Suprapubic skin (tissue), 4 donors: ENCODE measurements at regions not wholly inside any gene's neighbourhood (a gene's known extent, or its start where the extent isn't known, plus 50 kb on each side); places are given as distances from the start of the nearest gene placed in this dataset.

Source experiments
- DNase-seq, 2 donors: peaks; one replicate each; pipeline ENCODE4 v3.0.0-alpha.2; 2019; ENCODE audit warnings: low spot score in 2 of 2
- H3K27ac ChIP-seq: fragments of 200-600 bp; sonication (generic); one replicate; pipeline ENCODE4 v1.5.1; 2019
- H3K27me3 ChIP-seq: fragments of 200-600 bp; sonication (generic); one replicate; pipeline ENCODE4 v1.5.1; 2019
- H3K36me3 ChIP-seq: fragments of 200-600 bp; sonication (generic); one replicate; pipeline ENCODE4 v1.5.1; 2019
- H3K4me1 ChIP-seq: fragments of 200-600 bp; sonication (generic); one replicate; pipeline ENCODE4 v1.5.1; 2019
- H3K4me3 ChIP-seq: fragments of 200-600 bp; sonication (generic); one replicate; pipeline ENCODE4 v1.5.1; 2019; ENCODE audit warnings: mild to moderate bottlenecking
- H3K9me3 ChIP-seq: fragments of 200-600 bp; sonication (generic); one replicate; pipeline ENCODE4 v1.5.1; 2019
- EP300 ChIP-seq: sonication (generic); formaldehyde crosslinking; IDR thresholded peaks from one replicate; pipeline ENCODE4 v1.6.1; 2017; ENCODE audit warnings: antibody characterized with exemption
- POLR2A ChIP-seq, 2 donors: fragments of 450-650 bp; IDR thresholded peaks; one replicate each; pipeline ENCODE4 v1.6.1; 2017; ENCODE audit warnings: antibody characterized with exemption in 2 of 2, mild to moderate bottlenecking in 2 of 2, moderate library complexity in 2 of 2
- POLR2AphosphoS5 ChIP-seq, 3 donors: sonication (generic); formaldehyde crosslinking; IDR thresholded peaks; one replicate each; pipeline ENCODE4 v1.6.1; 2017; ENCODE audit warnings: antibody characterized with exemption in 3 of 3
- WGBS: methylation state at CpG from one replicate; pipeline ENCODE4 v1.1.5; 2018; 5-methylcytosine and 5-hydroxymethylcytosine counted together
- TF ChIP-seq, protein P1 (sequence below), 2 donors: fragments of 200-600 bp in 1 of 2; fragments of 450-650 bp in 1 of 2; sonication (generic) in 1 of 2; IDR thresholded peaks; one replicate each; pipeline ENCODE4 v1.5.1; 2016 to 2019; ENCODE audit warnings: antibody characterized with exemption in 2 of 2, mild to moderate bottlenecking in 1 of 2, moderate library complexity in 1 of 2

DNA sequence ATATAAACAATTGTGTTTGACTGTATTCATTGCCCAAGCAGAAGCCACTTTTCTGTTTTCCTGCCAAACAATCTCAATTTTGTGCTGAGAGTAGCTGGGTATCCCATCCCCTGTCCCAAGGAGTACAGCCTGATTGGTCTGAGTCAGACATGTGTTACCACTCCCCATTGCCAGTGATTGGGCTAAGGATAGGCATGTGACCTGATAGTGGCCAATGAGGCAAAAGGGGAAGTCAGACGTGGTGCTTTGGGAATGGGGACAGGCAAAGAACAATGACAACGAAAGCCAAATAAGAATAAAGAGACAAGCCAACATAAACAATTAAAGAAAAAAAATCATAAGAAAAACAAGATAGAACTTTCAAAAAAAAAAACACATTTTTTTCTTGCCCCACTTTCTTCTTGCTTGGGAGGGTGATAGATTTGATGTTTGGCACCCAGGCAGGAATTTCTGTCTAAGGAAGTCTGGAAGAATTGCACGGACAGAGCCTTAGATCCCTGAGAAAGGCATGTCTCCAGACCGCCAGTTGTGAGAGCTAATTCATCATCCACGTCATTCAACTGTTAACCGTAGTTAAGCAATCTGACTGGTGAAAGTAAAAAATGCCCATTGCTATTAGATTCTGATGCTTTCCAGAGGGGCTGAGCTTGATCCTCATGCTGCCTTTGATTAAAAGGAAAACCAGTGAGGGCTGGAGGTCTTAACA lies 626.6 kb upstream of the TMEM132C start:
- no peaks in the 10 kb centered on the region for H3K9me3 ChIP-seq
- no peak overlapping the region for H3K4me3 ChIP-seq
- 36% methylated on average over 6 of the region's 6 CpGs for WGBS
- DNase-seq = peak in 1 of 2 donors; percentile 61
- H3K27ac ChIP-seq = peak overlapping the region; percentile 45
- no peaks in the 10 kb centered on the region for H3K4me1 ChIP-seq
- no peaks in the 10 kb centered on the region for H3K36me3 ChIP-seq
- no peaks in the 10 kb centered on the region for H3K27me3 ChIP-seq
- TF ChIP-seq POLR2AphosphoS5 (IDR thresholded peaks at IDR 0.05) = peak in 1 of 3 donors; percentile 8
- TF ChIP-seq EP300 = no peak
- no peak for TF ChIP-seq POLR2A (IDR thresholded peaks at IDR 0.05)
- TF ChIP-seq, protein P1, sequence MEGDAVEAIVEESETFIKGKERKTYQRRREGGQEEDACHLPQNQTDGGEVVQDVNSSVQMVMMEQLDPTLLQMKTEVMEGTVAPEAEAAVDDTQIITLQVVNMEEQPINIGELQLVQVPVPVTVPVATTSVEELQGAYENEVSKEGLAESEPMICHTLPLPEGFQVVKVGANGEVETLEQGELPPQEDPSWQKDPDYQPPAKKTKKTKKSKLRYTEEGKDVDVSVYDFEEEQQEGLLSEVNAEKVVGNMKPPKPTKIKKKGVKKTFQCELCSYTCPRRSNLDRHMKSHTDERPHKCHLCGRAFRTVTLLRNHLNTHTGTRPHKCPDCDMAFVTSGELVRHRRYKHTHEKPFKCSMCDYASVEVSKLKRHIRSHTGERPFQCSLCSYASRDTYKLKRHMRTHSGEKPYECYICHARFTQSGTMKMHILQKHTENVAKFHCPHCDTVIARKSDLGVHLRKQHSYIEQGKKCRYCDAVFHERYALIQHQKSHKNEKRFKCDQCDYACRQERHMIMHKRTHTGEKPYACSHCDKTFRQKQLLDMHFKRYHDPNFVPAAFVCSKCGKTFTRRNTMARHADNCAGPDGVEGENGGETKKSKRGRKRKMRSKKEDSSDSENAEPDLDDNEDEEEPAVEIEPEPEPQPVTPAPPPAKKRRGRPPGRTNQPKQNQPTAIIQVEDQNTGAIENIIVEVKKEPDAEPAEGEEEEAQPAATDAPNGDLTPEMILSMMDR (IDR thresholded peaks at IDR 0.05) = no peak

DNA sequence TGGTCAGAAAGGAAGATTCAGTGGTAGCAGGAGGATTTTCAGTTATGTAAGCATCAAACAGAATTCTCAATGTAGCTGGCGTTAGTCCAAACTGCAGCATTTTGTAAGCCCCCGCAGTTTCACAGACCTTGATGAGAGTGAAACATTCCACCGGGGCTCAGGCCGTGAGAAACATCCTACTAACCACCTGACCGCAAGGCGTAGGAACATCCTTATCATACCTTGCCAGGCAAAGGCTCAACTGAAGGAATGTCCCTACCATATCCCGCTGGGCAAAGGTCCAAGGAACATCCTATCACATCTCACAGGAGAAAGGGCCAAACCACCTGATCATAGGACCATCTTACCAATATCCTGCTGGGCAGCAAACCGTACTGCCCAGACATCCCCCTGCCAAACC lies 624.8 kb upstream of the TMEM132C start:
- no peaks in the 10 kb centered on the region for H3K4me1 ChIP-seq
- 91% methylated on average over 8 of the region's 8 CpGs for WGBS

DNA sequence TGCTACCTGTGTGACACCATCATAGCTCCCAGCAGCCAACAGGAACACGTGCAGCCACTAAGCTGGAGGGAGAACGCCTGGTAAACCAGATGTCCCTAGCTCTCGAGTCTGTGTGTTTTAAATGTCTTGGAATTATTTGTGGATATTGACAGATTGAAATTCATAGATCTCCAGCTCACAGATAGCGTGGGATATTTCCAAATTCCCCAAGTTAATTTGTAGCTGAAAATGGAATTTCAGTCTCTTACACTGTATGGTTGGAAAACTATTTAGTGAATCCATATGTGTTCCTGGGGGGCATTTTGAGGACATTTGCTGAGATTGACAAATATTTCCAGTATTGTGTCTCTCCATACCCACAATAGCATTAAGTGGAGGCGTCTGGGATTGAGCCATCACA lies 618.6 kb upstream of the TMEM132C start:
- no peak for DNase-seq
- WGBS = 67% methylated on average over 5 of the region's 5 CpGs
- H3K4me1 ChIP-seq = no peaks in the 10 kb centered on the region
- H3K9me3 ChIP-seq = no peaks in the 10 kb centered on the region
- no peaks in the 10 kb centered on the region for H3K27me3 ChIP-seq
- no peak overlapping the region for H3K27ac ChIP-seq
- no peak overlapping the region for H3K4me3 ChIP-seq
- H3K36me3 ChIP-seq = no peaks in the 10 kb centered on the region
- TF ChIP-seq POLR2AphosphoS5 (IDR thresholded peaks at IDR 0.05) (no peak), POLR2A (IDR thresholded peaks at IDR 0.05) (no peak), EP300 (no peak)
- TF ChIP-seq, protein P1 (IDR thresholded peaks at IDR 0.05) = no peak

More for the DNA sequence above, 624.8 kb upstream of the TMEM132C start:
- Histone ChIP-seq H3K27me3 (no peaks in the 10 kb centered on the region), H3K4me3 (no peak overlapping the region), H3K36me3 (no peaks in the 10 kb centered on the region), H3K9me3 (no peaks in the 10 kb centered on the region), H3K27ac (no peak overlapping the region)
- TF ChIP-seq POLR2A (IDR thresholded peaks at IDR 0.05) = no peak
- TF ChIP-seq POLR2AphosphoS5 (IDR thresholded peaks at IDR 0.05) = no peak
- TF ChIP-seq EP300 = no peak
- TF ChIP-seq, protein P1 (IDR thresholded peaks at IDR 0.05) = no peak
- DNase-seq = no peak

DNA sequence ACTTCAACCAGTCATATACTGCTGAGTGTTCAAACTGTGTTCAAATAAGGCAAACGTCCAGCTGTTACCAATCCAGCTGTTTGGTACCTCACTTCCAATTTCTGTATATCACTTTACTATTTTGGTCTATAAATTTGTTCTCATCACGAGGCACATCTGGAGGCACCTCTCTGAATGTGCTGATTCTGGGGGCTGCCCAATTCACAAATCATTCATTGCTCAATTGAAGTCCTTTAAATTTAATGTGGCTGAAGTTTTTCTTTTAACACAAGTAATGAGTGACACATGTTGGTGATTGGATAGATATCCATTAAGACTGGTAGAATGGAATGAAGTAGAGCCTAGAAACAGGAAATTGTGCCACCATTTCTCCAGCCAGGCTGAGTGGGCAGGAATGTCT lies 617.0 kb upstream of the TMEM132C start:
- DNase-seq = no peak
- 61% methylated on average over 2 of the region's 2 CpGs for WGBS

DNA sequence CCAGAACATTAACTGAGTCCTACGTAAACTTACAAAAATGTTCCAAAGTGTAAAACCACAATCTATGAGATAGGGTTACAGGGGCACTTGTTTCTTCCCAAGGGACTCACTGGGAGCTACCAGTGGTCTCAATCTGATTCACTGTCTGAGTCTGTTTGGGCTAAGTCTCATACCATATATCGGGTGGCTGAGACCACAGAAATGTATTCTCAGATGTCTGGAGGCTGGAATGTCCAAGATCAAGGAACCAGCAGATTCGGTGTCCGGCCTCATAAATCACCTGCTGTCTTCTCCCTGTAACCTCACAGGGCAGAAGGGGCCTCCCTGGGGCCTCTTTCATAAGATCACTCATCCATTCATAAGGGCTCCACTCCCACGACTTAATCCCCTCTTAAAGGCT lies 616.3 kb upstream of the TMEM132C start:
- no peak overlapping the region for H3K4me3 ChIP-seq

More for the DNA sequence above, 617.0 kb upstream of the TMEM132C start:
- H3K9me3 ChIP-seq = no peaks in the 10 kb centered on the region
- H3K27ac ChIP-seq = peak overlapping the region; percentile 2
- no peaks in the 10 kb centered on the region for H3K27me3 ChIP-seq
- no peaks in the 10 kb centered on the region for H3K4me1 ChIP-seq
- TF ChIP-seq, protein P1 (IDR thresholded peaks at IDR 0.05) = no peak
- TF ChIP-seq POLR2AphosphoS5 (IDR thresholded peaks at IDR 0.05) (no peak), EP300 (no peak), POLR2A (IDR thresholded peaks at IDR 0.05) (no peak)
- H3K36me3 ChIP-seq = no peaks in the 10 kb centered on the region
- no peak overlapping the region for H3K4me3 ChIP-seq

More for the DNA sequence above, 616.3 kb upstream of the TMEM132C start:
- no peak for DNase-seq
- 72% methylated on average over 5 of the region's 5 CpGs for WGBS
- Histone ChIP-seq H3K27ac (no peak overlapping the region), H3K36me3 (no peaks in the 10 kb centered on the region), H3K9me3 (no peaks in the 10 kb centered on the region), H3K4me1 (no peaks in the 10 kb centered on the region), H3K27me3 (no peaks in the 10 kb centered on the region)
- TF ChIP-seq POLR2A (IDR thresholded peaks at IDR 0.05) (no peak), POLR2AphosphoS5 (IDR thresholded peaks at IDR 0.05) (no peak), EP300 (no peak)
- TF ChIP-seq, protein P1 (IDR thresholded peaks at IDR 0.05) = no peak
